GM19099 (cell line): ENCODE measurements at regions not wholly inside any gene's neighbourhood (a gene's known extent, or its start where the extent isn't known, plus 50 kb on each side); places are given as distances from the start of the nearest gene placed in this dataset.

Source experiments
- POLR2A ChIP-seq: IDR thresholded peaks from 3 replicates; pipeline ENCODE4 v1.6.1; 2011; ENCODE audit warnings: low read depth; ENCODE audit not compliant: insufficient read length; ENCODE audit errors: extremely low read depth

- no peak for TF ChIP-seq POLR2A
Measured at GRCh38 chr6:137651178-137651577, 157.0 kb upstream of the OLIG3 start.

DNA sequence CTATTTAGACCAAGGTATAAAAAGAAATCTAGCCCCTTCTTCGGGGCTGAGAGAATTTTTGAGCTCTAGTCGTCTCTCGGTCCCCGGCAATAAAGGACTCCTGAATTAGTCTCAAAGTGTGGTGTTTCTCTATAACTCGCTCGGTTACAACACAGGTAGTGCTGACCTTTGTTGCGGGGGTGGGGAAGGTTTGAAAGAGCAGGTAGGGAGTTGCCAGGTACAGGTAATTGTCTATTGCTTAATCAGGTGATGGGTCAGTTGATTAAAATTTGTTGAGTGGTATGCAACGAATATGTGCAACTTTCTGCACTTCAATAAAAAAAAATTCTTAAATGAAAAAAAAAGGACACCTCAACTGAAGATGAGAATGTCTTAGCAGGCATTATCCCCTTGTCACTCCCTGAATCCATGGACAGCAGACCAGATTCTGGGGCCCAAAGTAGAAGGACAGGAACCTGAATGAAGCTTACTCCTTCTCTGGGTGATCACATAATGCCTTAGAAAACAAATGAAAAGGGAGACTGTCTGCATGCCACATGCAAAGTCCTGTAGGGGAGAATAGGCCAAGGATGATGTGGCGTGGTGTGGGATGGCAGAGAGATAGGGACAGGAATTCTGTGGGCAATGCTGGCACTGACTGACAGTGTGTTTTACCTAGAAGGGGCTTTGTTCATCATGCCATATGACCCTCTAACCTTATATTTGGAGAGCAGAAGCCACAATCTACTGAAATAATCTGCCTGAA, 157.6 kb upstream of the OLIG3 start:
- no peak for TF ChIP-seq POLR2A

DNA sequence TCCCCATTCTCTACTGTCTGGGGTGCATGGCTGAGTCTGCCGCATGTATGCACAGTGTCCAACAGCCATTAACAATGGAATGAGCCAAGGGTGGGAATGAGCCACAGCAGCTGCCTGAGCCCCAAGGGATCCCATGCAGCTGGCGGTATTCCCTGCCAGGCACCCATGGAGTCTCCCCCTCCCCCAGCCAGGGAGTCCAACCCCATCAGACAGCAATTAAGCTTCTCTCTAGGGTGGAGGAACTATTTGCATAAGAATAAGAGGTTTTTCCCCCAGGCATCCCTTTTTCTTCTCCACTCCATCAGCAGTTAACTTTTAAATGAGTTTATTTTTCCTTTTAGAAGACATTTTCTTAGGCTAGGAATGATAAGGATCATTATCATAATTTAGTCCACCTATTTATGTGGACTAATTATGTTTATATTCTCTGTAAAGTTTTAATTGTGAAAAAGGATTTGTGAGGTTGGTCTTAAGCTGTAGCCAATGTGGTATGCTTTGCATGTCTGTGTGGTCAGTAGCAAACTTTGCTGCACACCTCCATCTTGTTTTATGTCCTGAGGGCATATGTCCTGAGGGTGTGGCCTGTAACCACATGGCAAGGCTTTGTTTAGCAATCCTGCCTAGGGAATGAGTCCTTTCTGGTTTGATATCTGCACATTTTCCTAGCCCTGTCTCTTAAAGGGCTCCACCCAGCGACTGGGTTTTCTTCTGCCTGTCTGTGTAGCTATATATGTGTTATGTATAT, 158.9 kb upstream of the OLIG3 start:
- no peak for TF ChIP-seq POLR2A

- TF ChIP-seq POLR2A = no peak
Measured at GRCh38 chr6:137653706-137654059, 159.5 kb upstream of the OLIG3 start.

DNA sequence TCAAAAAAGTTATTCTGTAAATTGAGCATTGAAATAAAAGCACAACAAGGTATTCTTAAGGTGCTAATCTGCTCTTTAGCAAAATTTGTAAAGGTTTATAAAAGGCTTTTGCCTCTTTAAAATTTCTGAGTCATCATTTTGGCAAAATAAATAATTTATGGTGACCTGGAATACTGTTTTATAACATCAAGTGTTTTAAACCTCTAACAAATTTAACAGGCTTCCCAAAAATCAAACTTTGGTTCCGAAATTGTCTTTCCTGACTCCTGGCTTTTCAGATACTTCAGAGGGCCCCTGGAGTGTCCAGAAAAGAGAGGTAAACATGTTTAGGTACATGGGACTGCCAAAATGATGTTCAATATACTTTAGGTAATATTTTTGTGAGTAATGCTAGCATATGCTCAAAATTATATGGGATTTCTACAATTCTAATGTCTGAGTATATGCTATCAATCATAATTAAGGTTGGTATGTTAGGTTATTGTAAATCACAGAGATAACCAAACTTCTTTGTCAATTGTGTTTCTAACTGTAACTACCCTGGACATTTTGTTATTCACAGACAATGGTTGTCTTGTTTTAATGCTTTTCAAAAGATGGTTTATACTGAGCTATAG, 160.3 kb upstream of the OLIG3 start:
- no peak for TF ChIP-seq POLR2A

DNA sequence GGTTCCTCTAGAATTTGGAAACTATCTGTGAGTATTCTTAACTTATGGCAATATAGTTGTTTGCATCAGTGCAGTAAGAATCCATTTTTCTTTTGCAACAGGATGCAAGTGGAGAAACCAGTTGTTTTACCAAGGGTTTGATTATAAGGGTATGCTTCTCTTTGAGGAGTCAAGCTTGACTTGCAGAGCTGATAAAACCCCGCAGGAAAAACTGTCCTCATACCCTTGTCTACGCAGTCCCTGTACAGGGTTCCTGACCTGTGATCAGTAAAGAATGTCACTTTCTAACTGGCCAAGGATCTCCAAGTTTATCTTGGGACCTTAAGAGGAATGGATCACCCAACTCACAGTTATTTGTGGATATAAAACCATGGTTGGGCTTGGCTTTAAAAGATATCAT, 161.1 kb upstream of the OLIG3 start:
- TF ChIP-seq POLR2A = no peak

GRCh38 chr6:137656735-137657134, 162.5 kb upstream of the OLIG3 start:
- TF ChIP-seq POLR2A = no peak

DNA sequence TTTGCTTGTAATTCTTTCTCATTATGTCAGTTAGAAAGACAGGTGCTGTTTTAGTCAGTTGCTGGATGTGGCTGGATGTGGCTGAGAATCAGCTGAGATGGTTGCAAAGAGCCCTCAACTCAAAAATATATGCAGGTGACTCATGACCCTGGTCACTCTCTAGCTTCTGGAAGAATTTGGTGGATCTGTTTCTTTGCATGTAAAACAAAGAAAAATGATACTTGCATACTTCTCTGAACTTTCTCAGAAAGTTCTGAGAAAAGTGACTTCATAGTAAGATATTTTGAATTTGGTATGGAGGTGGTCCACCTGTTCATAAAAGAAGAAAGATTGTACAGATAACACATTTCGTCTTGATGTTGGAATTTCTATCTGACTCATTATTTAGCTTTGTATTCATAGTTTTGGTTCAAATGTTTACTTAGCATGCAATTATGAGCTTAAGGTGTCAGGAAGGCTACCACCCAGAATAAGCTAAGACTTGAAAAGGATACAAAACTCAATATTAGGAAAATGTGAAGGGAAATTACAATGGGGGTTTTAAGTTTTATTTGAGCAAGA, 163.2 kb upstream of the OLIG3 start:
- TF ChIP-seq POLR2A = no peak

DNA sequence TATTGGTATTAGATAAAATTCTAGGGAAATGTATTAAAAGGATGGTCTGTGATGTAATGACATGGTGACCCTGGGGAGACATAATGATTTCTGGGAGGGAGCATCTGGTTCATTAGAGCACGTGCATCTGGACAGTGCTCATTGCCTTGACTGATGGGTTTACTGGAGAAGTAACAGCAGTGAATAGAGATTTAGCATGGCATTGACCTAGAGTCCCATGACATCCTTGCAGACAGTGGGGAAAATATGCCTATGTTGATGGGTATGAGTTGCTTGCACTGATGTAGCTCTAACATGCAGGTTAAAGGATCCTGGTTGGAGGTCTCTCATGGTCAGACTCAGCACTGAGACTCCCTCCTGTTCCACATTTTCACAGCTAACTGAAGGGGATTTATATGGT, 164.1 kb upstream of the OLIG3 start:
- TF ChIP-seq POLR2A = no peak

GRCh38 chr6:137659871-137660270, 165.7 kb upstream of the OLIG3 start:
- no peak for TF ChIP-seq POLR2A

DNA sequence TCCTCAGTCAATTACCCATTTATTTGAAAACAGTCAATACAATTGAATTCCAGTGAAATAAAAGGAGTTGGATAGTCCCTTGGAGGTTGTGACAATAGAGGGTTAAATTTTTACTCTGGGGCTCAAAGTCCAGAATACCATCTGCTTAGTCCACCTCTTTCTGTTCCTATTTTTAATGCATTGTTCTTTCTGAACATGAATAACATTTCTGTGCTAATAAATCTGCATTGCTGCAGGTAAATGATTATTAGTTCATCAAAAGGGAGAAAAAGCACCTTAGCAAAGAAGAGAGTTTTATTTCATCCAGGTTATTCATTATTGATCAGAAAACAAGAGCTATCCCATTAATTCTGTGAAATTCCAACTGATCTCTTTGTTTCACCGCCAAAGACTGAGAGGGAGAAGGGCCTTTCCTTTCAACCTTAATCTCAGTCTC, 166.1 kb upstream of the OLIG3 start:
- TF ChIP-seq POLR2A = no peak

- no peak for TF ChIP-seq POLR2A
Measured at GRCh38 chr6:137661601-137662000, 167.4 kb upstream of the OLIG3 start.

DNA sequence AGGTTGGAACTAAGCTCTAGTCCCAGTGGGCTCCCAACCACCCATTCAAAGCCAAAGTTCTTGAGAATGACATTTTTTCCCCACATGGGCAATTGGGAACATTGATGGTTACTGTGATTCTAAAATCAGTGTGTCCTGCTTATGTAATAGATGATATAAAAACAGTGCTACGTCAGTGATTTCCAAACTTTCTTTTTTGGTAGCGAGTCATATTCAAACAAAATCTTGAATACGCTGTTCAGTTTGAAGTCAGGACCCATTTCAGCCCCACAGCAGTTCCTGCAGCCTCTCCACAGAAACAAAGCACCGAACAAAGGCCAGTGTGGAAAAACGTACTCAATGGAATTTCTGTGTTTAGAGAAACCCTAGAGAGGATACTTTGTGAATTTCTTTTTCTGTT, 170.0 kb upstream of the OLIG3 start:
- no peak for TF ChIP-seq POLR2A

DNA sequence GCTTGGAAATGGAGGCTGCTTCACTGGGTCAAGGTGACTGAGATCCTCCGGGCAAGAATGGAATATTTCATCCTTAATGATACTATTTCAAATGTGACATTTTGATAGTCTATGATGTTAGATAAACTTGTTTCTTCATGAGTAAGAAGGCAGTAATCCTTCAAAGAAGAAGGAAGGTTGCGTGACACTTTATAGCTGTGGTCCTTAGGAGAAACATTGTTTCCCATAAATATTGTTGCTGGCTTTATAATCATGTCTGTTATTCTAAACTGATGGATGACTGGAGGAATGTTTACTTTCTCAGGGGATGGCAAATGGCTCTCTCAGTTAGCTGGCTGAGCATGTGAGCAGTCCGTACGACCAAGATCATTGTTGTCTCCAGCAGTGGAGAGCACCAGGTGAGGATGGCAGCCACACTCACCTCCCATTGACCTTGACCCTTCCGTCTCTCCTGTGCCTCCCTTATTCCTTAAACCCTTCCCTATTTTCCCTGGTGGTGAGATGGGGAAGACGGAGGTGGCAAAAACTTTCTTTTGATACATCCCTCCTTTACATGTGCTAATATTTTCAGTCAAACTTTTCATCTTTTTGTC, 171.2 kb upstream of the OLIG3 start:
- TF ChIP-seq POLR2A = no peak

DNA sequence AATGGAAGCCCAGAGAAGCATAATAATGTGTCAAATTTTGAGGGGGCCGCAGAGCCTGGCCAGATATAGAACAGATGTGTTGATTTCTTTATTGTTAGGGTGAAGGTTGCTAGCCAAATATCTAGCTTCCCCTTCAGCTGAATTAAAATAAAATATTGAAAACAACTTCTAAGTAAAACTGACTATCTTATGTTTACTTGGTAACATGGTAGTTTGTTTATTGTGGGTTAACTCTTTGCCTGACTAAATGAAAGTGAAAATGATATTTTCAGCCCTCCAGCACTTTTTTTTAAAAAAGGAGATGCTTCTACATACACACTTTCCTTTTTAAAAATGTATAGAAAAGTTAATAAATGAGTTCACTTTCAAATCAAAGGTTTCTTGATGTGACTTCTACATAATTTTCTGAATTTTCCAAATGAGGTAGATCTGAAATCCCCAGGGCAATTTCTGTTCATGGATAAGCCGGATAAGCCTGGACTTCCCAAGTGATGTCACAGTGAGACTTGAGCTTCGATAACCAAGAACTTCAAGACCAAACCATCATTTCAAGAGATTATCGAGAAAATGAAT, 172.1 kb upstream of the OLIG3 start:
- TF ChIP-seq POLR2A = no peak
